GM12878 (cell line): ENCODE measurements at regions not wholly inside any gene's neighbourhood (a gene's known extent, or its start where the extent isn't known, plus 50 kb on each side); places are given as distances from the start of the nearest gene placed in this dataset.

Experiments
- BACH1 ChIP-seq: fragments of 450-650 bp; IDR thresholded peaks from 2 replicates; pipeline ENCODE4 v1.6.1; 2017; ENCODE audit warnings: mild to moderate bottlenecking, borderline replicate concordance
- CEBPZ ChIP-seq: fragments of 150-350 bp; IDR thresholded peaks from 2 replicates; pipeline ENCODE4 v1.6.1; 2016; ENCODE audit warnings: low read depth, low read length
- CUX1 ChIP-seq: IDR thresholded peaks from 2 replicates; pipeline ENCODE4 v1.6.1; 2012; ENCODE audit warnings: improper control_type of control experiment, low read depth, low read length; ENCODE audit not compliant: insufficient replicate concordance
- GABPA ChIP-seq: IDR thresholded peaks from 2 replicates; pipeline ENCODE4 v1.6.1; 2014; ENCODE audit warnings: antibody characterized with exemption, low read depth, mild to moderate bottlenecking, inconsistent platforms
- MEF2B ChIP-seq: fragments of 450-650 bp; IDR thresholded peaks from 2 replicates; pipeline ENCODE4 v1.6.1; 2018; ENCODE audit warnings: mild to moderate bottlenecking, moderate library complexity; ENCODE audit not compliant: partially characterized antibody, poor library complexity, severe bottlenecking
- MLLT1 ChIP-seq: fragments of 450-650 bp; IDR thresholded peaks from 2 replicates; pipeline ENCODE4 v1.6.1; 2016; ENCODE audit warnings: mild to moderate bottlenecking
- NR2F1 ChIP-seq: fragments of 450-650 bp; conservative IDR thresholded peaks from 2 replicates; pipeline ENCODE4 v1.6.1; 2017; ENCODE audit warnings: mild to moderate bottlenecking
- RAD21 ChIP-seq: IDR thresholded peaks from 2 replicates; pipeline ENCODE4 v1.6.1; 2011; ENCODE audit warnings: mild to moderate bottlenecking, low read depth, low read length, moderate library complexity; ENCODE audit not compliant: insufficient read depth
- SRF ChIP-seq, 2 experiments: IDR thresholded peaks; 2 replicates each; pipeline ENCODE4 v1.6.1; 2011; ENCODE audit warnings: low read depth in 2 of 2, low read length in 2 of 2, mild to moderate bottlenecking in 1 of 2, moderate library complexity in 1 of 2
- SUZ12 ChIP-seq: fragments of 200-600 bp; sonication (generic); IDR thresholded peaks from one replicate; pipeline ENCODE4 v1.6.1; 2018; ENCODE audit warnings: antibody characterized with exemption, mild to moderate bottlenecking; ENCODE audit not compliant: unreplicated experiment

GRCh38 chr7:93018716-93019115, 99.1 kb downstream of the SAMD9 start (continued):
- TF ChIP-seq BACH1, result no peak
- no peak for TF ChIP-seq NR2F1
- no peak for TF ChIP-seq SRF (IDR thresholded peaks at IDR 0.05; ENCODE audit: low read depth in 2 of 2, low read length in 2 of 2)
- TF ChIP-seq GABPA, result no peak
- TF ChIP-seq CEBPZ, result no peak
- TF ChIP-seq MEF2B, result no peak
- TF ChIP-seq RAD21, result no peak
- no peak for TF ChIP-seq SUZ12
- TF ChIP-seq CUX1, result no peak
- no peak for TF ChIP-seq MLLT1
